HFFc6 (cell line): ENCODE measurements at regions not wholly inside any gene's neighbourhood (a gene's known extent, or its start where the extent isn't known, plus 50 kb on each side); places are given as distances from the start of the nearest gene placed in this dataset.

ENCODE experiments used
- DNase-seq: peaks from one replicate; pipeline ENCODE4 v3.0.0-alpha.2; 2018
- H3K27ac Mint-ChIP-seq: 2 replicates; pipeline ENCODE4 v1.8.0; 2020; ENCODE audit warnings: mild to moderate bottlenecking, mixed read lengths
- H3K27me3 Mint-ChIP-seq: 2 replicates; pipeline ENCODE4 v1.8.0; 2021; ENCODE audit warnings: mild to moderate bottlenecking, moderate library complexity, mixed read lengths; ENCODE audit not compliant: insufficient read depth
- H3K36me3 Mint-ChIP-seq: 2 replicates; pipeline ENCODE4 v1.8.0; 2021; ENCODE audit warnings: low read depth, mixed read lengths
- H3K4me1 Mint-ChIP-seq: 2 replicates; pipeline ENCODE4 v1.8.0; 2020; ENCODE audit warnings: low read depth, mixed read lengths
- H3K4me3 Mint-ChIP-seq: 2 replicates; pipeline ENCODE4 v1.8.0; 2020; ENCODE audit warnings: mild to moderate bottlenecking, moderate library complexity, mixed read lengths
- H3K9me3 Mint-ChIP-seq: 2 replicates; pipeline ENCODE4 v1.8.0; 2020; ENCODE audit warnings: mild to moderate bottlenecking, mixed read lengths
- TF ChIP-seq, protein P1 (sequence below): fragments of 200-600 bp; sonication (generic); IDR thresholded peaks from 2 replicates; pipeline ENCODE4 v1.5.0; 2021; ENCODE audit warnings: antibody characterized with exemption, mild to moderate bottlenecking

DNA sequence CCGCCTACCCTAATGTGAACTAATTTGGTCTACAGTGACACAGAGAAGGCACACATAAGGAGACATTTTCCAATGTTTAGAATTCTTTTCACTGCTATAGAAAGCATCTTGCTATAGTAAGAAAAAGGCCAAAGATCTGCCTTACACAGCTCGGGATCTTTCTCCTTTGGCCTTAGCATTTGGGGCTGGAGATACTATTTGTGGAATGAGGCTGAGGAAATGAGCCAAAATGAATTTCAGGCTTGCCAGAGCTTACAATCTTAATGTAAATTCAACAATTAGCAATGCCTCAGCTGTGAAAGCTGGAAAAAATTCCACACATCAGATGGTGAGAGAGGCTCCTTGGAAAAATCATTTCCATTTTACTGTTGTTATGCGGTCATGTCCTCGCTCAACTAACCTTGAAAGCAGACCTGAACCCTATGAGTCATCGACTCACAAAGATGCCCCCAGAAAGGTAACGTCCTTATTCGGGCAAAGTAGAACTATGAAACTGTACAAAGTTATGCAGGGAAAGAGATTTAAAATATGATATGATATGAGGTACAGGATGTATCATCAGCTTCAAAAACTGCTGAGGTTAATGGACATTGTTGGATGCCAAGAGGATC, 324.5 kb upstream of the NBEA start:
- Mint-ChIP-seq H3K27me3 (no peaks in the 10 kb centered on the region), H3K4me3 (no peak overlapping the region), H3K4me1 (no peaks in the 10 kb centered on the region), H3K36me3 (no peaks in the 10 kb centered on the region), H3K9me3 (no peaks in the 10 kb centered on the region; the same call in 1 of the 2 replicates), H3K27ac (no peak overlapping the region)
- no peak for DNase-seq
- TF ChIP-seq, protein P1, sequence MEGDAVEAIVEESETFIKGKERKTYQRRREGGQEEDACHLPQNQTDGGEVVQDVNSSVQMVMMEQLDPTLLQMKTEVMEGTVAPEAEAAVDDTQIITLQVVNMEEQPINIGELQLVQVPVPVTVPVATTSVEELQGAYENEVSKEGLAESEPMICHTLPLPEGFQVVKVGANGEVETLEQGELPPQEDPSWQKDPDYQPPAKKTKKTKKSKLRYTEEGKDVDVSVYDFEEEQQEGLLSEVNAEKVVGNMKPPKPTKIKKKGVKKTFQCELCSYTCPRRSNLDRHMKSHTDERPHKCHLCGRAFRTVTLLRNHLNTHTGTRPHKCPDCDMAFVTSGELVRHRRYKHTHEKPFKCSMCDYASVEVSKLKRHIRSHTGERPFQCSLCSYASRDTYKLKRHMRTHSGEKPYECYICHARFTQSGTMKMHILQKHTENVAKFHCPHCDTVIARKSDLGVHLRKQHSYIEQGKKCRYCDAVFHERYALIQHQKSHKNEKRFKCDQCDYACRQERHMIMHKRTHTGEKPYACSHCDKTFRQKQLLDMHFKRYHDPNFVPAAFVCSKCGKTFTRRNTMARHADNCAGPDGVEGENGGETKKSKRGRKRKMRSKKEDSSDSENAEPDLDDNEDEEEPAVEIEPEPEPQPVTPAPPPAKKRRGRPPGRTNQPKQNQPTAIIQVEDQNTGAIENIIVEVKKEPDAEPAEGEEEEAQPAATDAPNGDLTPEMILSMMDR: no peak

DNA sequence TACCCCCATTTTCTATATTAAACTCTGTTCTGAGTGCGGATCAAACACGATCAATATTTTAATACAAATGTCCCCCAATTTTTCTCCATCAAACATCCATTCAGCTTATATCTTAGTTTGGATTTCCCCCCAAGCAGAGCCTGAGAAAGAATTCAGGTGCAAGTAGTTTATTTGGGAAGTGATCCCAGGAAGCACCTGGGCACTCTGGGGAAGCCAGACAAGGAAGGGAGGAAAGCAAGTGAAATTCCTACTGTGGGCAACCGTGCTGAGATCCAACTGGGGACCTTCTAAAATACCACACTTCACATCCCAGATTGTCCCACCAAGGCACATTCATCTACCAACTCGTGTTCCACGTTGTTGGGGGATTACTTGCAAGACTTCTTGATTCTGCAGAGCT, 323.4 kb upstream of the NBEA start:
- TF ChIP-seq, protein P1: no peak
- H3K4me3 Mint-ChIP-seq: no peak overlapping the region
- no peaks in the 10 kb centered on the region for H3K4me1 Mint-ChIP-seq
- no peak for DNase-seq
- no peaks in the 10 kb centered on the region; the same call in 1 of the 2 replicates for H3K9me3 Mint-ChIP-seq
- H3K27me3 Mint-ChIP-seq: no peaks in the 10 kb centered on the region
- H3K27ac Mint-ChIP-seq: no peak overlapping the region
- H3K36me3 Mint-ChIP-seq: no peaks in the 10 kb centered on the region

DNA sequence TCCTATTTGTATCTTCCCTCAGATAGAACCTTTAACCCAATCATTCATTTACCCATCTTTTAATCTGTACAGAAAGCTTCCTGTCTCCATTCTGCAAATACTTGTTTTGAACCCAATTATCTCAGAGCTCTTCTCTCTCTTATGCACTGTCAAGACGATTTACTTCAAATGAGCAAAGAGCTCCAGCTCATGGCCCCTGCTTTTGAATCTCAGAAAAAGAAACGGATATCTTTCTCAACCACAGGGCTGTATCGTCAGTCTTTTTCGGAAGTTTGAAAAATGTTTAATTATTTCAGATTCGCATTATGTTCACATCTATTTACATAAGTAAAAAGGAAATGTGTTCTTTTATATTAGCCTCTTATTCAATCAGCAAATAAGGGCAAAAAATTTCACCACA, 322.7 kb upstream of the NBEA start:
- TF ChIP-seq, protein P1: no peak
- no peaks in the 10 kb centered on the region for H3K4me1 Mint-ChIP-seq
- no peak overlapping the region for H3K27ac Mint-ChIP-seq
- H3K27me3 Mint-ChIP-seq: no peaks in the 10 kb centered on the region
- no peak overlapping the region for H3K4me3 Mint-ChIP-seq
- no peak for DNase-seq
- H3K9me3 Mint-ChIP-seq: no peaks in the 10 kb centered on the region; the same call in 1 of the 2 replicates
- no peaks in the 10 kb centered on the region for H3K36me3 Mint-ChIP-seq

DNA sequence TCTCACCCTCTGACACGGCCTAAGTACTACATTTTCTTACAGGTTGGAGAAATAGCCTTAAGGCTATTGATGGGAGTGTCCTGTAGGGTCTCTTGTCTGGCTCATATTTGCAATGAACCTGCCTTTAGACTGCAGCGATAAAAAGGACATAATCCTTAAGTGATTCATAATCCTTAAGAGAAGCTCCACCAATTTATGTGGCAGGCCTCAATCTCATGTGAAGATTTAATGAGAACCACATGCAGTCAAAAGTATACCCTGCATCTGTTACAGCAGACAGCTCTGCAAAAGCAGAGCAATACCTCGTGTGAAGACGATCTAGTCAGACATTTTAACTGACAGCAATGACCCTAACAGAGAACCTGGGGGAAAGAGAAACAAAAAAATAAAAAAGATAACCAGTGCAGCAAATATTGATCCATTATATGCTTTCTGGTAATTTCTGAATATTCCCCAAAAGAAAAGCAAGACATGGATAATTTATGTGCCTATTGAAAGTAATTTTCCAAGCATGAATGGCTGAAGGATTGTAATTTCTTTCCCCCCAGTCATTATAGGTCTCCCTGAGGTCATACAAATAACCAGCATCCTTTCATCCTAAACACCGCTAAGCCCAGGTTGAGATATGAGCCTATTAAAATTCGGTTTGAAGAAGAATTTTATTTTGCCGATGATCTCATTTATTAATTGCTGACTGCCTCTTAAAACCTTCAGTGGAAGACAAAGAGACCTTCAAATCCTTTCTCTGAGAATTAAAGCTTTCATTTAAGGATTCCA, 321.8 kb upstream of the NBEA start:
- H3K4me3 Mint-ChIP-seq: no peak overlapping the region
- TF ChIP-seq, protein P1: no peak
- no peaks in the 10 kb centered on the region for H3K4me1 Mint-ChIP-seq
- no peaks in the 10 kb centered on the region for H3K27me3 Mint-ChIP-seq
- no peaks in the 10 kb centered on the region for H3K36me3 Mint-ChIP-seq
- no peak for DNase-seq
- no peak overlapping the region for H3K27ac Mint-ChIP-seq
- no peaks in the 10 kb centered on the region; the same call in 1 of the 2 replicates for H3K9me3 Mint-ChIP-seq

DNA sequence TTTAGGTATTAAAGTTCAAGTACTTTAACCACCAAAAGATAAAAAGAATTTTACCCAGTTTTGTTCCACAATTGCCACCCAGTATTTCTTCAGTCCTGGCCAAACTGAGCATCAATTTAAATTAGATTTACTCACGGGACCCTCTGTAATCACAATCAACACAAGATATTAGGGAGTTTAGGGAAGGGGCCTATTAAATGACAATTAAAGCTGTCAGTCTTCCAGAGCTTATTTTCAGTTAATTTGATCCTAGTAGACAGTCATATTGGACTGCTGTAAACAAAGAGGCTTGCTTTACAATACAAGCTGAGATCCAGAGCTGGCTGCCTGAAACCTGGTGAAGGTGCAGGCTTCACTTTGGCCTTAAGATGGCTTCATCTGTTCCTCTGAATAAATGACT, 321.2 kb upstream of the NBEA start:
- TF ChIP-seq, protein P1: no peak
- H3K36me3 Mint-ChIP-seq: no peaks in the 10 kb centered on the region
- no peak overlapping the region for H3K4me3 Mint-ChIP-seq
- H3K9me3 Mint-ChIP-seq: no peaks in the 10 kb centered on the region; the same call in 1 of the 2 replicates
- no peak for DNase-seq
- no peak overlapping the region for H3K27ac Mint-ChIP-seq
- H3K4me1 Mint-ChIP-seq: no peaks in the 10 kb centered on the region
- H3K27me3 Mint-ChIP-seq: no peaks in the 10 kb centered on the region
